Keratinocyte (primary cell): ENCODE measurements at regions not wholly inside any gene's neighbourhood (a gene's known extent, or its start where the extent isn't known, plus 50 kb on each side); places are given as distances from the start of the nearest gene placed in this dataset.

Source experiments
- DNase-seq: peaks from one replicate; pipeline ENCODE4 v3.0.0-alpha.2; 2011; ENCODE audit warnings: low read depth, missing footprints, low spot score
- FAIRE-seq: peaks from 2 replicates; lab custom pipeline; 2011; peaks lifted over from hg19 to GRCh38; lab: Jason Lieb, UNC
- H2AFZ ChIP-seq: 2 replicates; pipeline ENCODE4 v1.6.0; 2012; ENCODE audit warnings: low read length, control low read depth, inconsistent platforms; ENCODE audit not compliant: control insufficient read depth
- H3K27ac ChIP-seq: 2 replicates; pipeline ENCODE4 v1.5.1; 2011; ENCODE audit warnings: low read length; ENCODE audit not compliant: control insufficient read depth, insufficient read depth
- H3K27me3 ChIP-seq: 3 replicates; pipeline ENCODE4 v1.6.0; 2011; ENCODE audit warnings: low read length; ENCODE audit not compliant: control insufficient read depth, insufficient read depth; ENCODE audit errors: extremely low read depth
- H3K36me3 ChIP-seq, 2 experiments: 2 replicates in 1 of 2; 3 replicates in 1 of 2; pipeline ENCODE4 v1.5.1; 2011; ENCODE audit warnings: low read length in 2 of 2, mild to moderate bottlenecking in 1 of 2; ENCODE audit not compliant: control insufficient read depth in 2 of 2, insufficient read depth in 2 of 2; ENCODE audit errors: extremely low read depth in 1 of 2
- H3K4me1 ChIP-seq: 3 replicates; pipeline ENCODE4 v1.5.1; 2011; ENCODE audit warnings: low read length; ENCODE audit not compliant: control insufficient read depth, insufficient read depth; ENCODE audit errors: extremely low read depth
- H3K4me2 ChIP-seq: 3 replicates; pipeline ENCODE4 v1.6.0; 2011; ENCODE audit warnings: low read depth, low read length; ENCODE audit not compliant: control insufficient read depth, insufficient read depth; ENCODE audit errors: extremely low read depth
- H3K4me3 ChIP-seq, 3 experiments: fragments of 200-600 bp in 1 of 3; sonication (generic) in 1 of 3; 2 replicates in 2 of 3; 3 replicates in 1 of 3; pipeline ENCODE4 v1.5.1; 2011 to 2016; ENCODE audit warnings: low read length in 3 of 3, mild to moderate bottlenecking in 3 of 3, control low read depth in 2 of 3, inconsistent platforms in 1 of 3, low read depth in 1 of 3, mixed read lengths in 1 of 3, mixed run types in 1 of 3, moderate library complexity in 1 of 3; ENCODE audit not compliant: control insufficient read depth in 2 of 3, insufficient read depth in 2 of 3; ENCODE audit errors: extremely low read depth in 1 of 3
- H3K79me2 ChIP-seq: 2 replicates; pipeline ENCODE4 v1.6.0; 2012; ENCODE audit warnings: low read length; ENCODE audit not compliant: control insufficient read depth, insufficient read depth
- H3K9ac ChIP-seq: 3 replicates; pipeline ENCODE4 v1.6.0; 2011; ENCODE audit warnings: low read length; ENCODE audit not compliant: control insufficient read depth, insufficient read depth; ENCODE audit errors: extremely low read depth
- H3K9me1 ChIP-seq: 3 replicates; pipeline ENCODE4 v1.6.0; 2011; ENCODE audit warnings: low read length; ENCODE audit not compliant: control insufficient read depth, insufficient read depth; ENCODE audit errors: extremely low read depth
- H3K9me3 ChIP-seq: 2 replicates; pipeline ENCODE4 v1.5.1; 2012; ENCODE audit warnings: low read depth, low read length; ENCODE audit not compliant: control insufficient read depth
- H4K20me1 ChIP-seq: 3 replicates; pipeline ENCODE4 v1.6.0; 2011; ENCODE audit warnings: low read length; ENCODE audit not compliant: control insufficient read depth, insufficient read depth; ENCODE audit errors: extremely low read depth
- EZH2 ChIP-seq: IDR thresholded peaks from one replicate; pipeline ENCODE4 v1.6.1; 2012; ENCODE audit warnings: inconsistent platforms, mild to moderate bottlenecking, low read length, moderate library complexity
- dilution Hi-C: fragments of 300-500 bp; cut with MboI; formaldehyde crosslinking; loops from one replicate; pipeline ENCODE4 v1.7.0; 2020; ENCODE audit warnings: low sequenced_read_pairs; ENCODE audit not compliant: extremely low pct_ligation_motif_present
- TF ChIP-seq, protein P1 (sequence below), 3 experiments: IDR thresholded peaks in 1 of 3; conservative IDR thresholded peaks in 1 of 3; optimal IDR thresholded peaks in 1 of 3; 2 replicates in 2 of 3; 3 replicates in 1 of 3; pipeline versions ENCODE3 to v1.5.1; 2011; ENCODE audit warnings: low read length in 3 of 3, mild to moderate bottlenecking in 3 of 3, moderate library complexity in 2 of 3, control low read depth in 1 of 3, inconsistent platforms in 1 of 3; ENCODE audit not compliant: insufficient read depth in 2 of 3; ENCODE audit errors: extremely low read depth in 1 of 3

DNA sequence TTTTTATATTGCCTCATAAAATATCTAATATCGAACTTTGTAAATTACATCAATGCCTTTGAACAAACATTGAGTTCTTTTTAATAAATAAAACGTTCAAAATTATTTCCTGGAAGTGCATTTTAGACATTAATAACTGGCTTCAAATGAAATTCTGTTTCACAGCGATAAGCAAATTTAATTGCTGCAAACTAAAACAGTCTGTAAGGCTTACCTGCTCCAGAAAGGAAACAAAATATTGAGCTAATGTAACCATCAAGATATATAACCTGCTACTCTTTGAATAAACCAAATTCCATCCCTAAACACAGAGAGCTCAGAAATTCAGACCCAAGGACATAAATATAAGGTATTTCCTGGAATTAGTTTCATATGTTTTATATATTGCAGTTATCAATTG lies 651.3 kb downstream of the MED13L start:
- Histone ChIP-seq H3K79me2 (no peaks in the 10 kb centered on the region), H4K20me1 (no peaks in the 10 kb centered on the region), H3K27me3 (no peaks in the 10 kb centered on the region), H3K36me3 (no peaks in the 10 kb centered on the region), H2AFZ (no peak overlapping the region), H3K9me1 (no peaks in the 10 kb centered on the region), H3K9me3 (no peaks in the 10 kb centered on the region), H3K4me1 (no peaks in the 10 kb centered on the region), H3K4me3 (no peak overlapping the region), H3K4me2 (no peak overlapping the region), H3K27ac (no peak overlapping the region), H3K9ac (no peak overlapping the region)
- dilution Hi-C loops, result no loop called here
- TF ChIP-seq, protein P1, sequence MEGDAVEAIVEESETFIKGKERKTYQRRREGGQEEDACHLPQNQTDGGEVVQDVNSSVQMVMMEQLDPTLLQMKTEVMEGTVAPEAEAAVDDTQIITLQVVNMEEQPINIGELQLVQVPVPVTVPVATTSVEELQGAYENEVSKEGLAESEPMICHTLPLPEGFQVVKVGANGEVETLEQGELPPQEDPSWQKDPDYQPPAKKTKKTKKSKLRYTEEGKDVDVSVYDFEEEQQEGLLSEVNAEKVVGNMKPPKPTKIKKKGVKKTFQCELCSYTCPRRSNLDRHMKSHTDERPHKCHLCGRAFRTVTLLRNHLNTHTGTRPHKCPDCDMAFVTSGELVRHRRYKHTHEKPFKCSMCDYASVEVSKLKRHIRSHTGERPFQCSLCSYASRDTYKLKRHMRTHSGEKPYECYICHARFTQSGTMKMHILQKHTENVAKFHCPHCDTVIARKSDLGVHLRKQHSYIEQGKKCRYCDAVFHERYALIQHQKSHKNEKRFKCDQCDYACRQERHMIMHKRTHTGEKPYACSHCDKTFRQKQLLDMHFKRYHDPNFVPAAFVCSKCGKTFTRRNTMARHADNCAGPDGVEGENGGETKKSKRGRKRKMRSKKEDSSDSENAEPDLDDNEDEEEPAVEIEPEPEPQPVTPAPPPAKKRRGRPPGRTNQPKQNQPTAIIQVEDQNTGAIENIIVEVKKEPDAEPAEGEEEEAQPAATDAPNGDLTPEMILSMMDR (optimal IDR thresholded peaks at IDR 0.05 in 1 of 3, IDR thresholded peaks at IDR 0.05 in 1 of 3, conservative IDR thresholded peaks at IDR 0.05 in 1 of 3; ENCODE audit: extremely low read depth in 1 of 3, insufficient read depth in 2 of 3, low read length in 3 of 3), result no peak
- TF ChIP-seq EZH2, result no peak
- DNase-seq (no peak), FAIRE-seq (no peak)

DNA sequence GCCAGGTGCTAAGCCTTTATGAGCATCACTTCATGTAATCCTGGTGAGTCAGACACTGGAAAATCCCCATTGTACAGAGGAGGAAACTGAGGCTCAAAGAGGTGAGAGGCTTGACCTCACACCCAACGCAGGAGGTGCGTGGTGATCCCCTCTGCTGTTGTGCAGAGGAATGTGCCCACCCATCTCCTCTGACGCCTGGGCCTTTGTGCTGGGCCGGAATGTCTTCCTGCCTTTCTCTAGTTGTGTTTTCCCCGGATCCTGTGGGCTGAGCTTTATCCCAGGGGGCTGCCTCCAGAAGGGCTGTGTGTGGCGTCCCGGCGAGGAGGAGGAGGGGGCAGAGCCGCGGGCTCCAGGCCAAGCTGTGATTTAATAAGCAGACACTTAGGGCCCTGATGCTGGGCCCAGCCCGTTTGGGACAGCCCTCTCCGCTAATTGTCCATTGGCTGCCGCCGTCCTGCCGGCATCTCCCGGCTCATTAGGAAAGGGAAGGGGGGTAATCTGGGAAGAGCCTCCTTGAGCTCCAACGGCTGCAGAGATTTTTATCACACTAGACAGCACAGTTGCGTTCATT lies 653.6 kb downstream of the MED13L start:
- Histone ChIP-seq H3K4me3 (no peak overlapping the region), H3K79me2 (no peaks in the 10 kb centered on the region), H3K9me3 (no peaks in the 10 kb centered on the region), H2AFZ (no peak overlapping the region), H3K4me1 (no peaks in the 10 kb centered on the region), H3K27ac (no peak overlapping the region), H3K27me3 (no peaks in the 10 kb centered on the region), H3K4me2 (no peak overlapping the region), H3K9ac (no peak overlapping the region), H3K9me1 (no peaks in the 10 kb centered on the region), H3K36me3 (no peaks in the 10 kb centered on the region), H4K20me1 (no peaks in the 10 kb centered on the region)
- dilution Hi-C loops, result no loop called here
- FAIRE-seq (no peak), DNase-seq (no peak)
- no peak for TF ChIP-seq EZH2
- TF ChIP-seq, protein P1 (optimal IDR thresholded peaks at IDR 0.05 in 1 of 3, IDR thresholded peaks at IDR 0.05 in 1 of 3, conservative IDR thresholded peaks at IDR 0.05 in 1 of 3; ENCODE audit: extremely low read depth in 1 of 3, insufficient read depth in 2 of 3, low read length in 3 of 3), result no peak
